GM12878 (cell line): ENCODE measurements at regions not wholly inside any gene's neighbourhood (a gene's known extent, or its start where the extent isn't known, plus 50 kb on each side); places are given as distances from the start of the nearest gene placed in this dataset.

ENCODE experiments used
- ATAC-seq: fragments of 200-7000 bp; cut with Tn5 transposase; 3 replicates; pipeline ENCODE4 v1.9.1; 2020; ENCODE audit warnings: mild to moderate bottlenecking, moderate library complexity
- BruUV-seq: library from RNA; stranded (reverse); fragments of 400-500 nt; replicated peaks from 2 replicates; lab custom pipeline; 2021; lab: Mats Ljungman, UMichigan
- CTCF ChIA-PET: fragments of 300-600 bp; sonication (Branson Sonifier 250); formaldehyde crosslinking; extraction: SDS; loops from one replicate; lab custom pipeline; 2021; ENCODE audit warnings: inconsistent platforms; lab: Yijun Ruan, JAX
- POLR2A ChIA-PET: fragments of 350-600 bp; formaldehyde crosslinking; extraction: SDS; loops from one replicate; lab custom pipeline; 2021; ENCODE audit warnings: inconsistent platforms; lab: Charles Lee
- RAD21 ChIA-PET: fragments of 300-600 bp; sonication (Branson Sonifier 250); formaldehyde crosslinking; loops from one replicate; lab custom pipeline; 2023; ENCODE audit warnings: antibody characterized with exemption; ENCODE audit not compliant: unreplicated experiment; lab: Charles Lee
- SMC1A ChIA-PET: fragments of 300-600 bp; sonication (Branson Sonifier 250); formaldehyde crosslinking; loops from one replicate; lab custom pipeline; 2023; ENCODE audit not compliant: unreplicated experiment, uncharacterized antibody; lab: Charles Lee
- DNase-seq: peaks from one replicate; pipeline ENCODE4 v3.0.0-alpha.2; 2011; ENCODE audit warnings: low read depth, low spot score
- FAIRE-seq: peaks from 3 replicates; lab custom pipeline; 2011; peaks lifted over from hg19 to GRCh38; lab: Jason Lieb, UNC
- H2AFZ ChIP-seq: 2 replicates; pipeline ENCODE4 v1.6.0; 2011; ENCODE audit warnings: low read depth, low read length, control low read depth; ENCODE audit not compliant: control insufficient read depth
- H3K27ac ChIP-seq: 2 replicates; pipeline ENCODE4 v1.5.1; 2011; ENCODE audit warnings: control low read depth; ENCODE audit not compliant: control insufficient read depth, insufficient read depth
- H3K27me3 ChIP-seq, 2 experiments: replicated peaks in 1 of 2; 2 replicates each; pipeline versions ENCODE4 v1.6.0 to v1.6.1; 2011; ENCODE audit warnings: low read length in 1 of 2; ENCODE audit not compliant: control insufficient read depth in 2 of 2, insufficient read depth in 2 of 2
- H3K36me3 ChIP-seq, 2 experiments: 2 replicates each; pipeline ENCODE4 v1.5.1; 2011; ENCODE audit warnings: low read length in 1 of 2; ENCODE audit not compliant: control insufficient read depth in 2 of 2, insufficient read depth in 2 of 2
- H3K4me1 ChIP-seq: 2 replicates; pipeline ENCODE4 v1.6.1; 2011; ENCODE audit warnings: mild to moderate bottlenecking, low read length, moderate library complexity, mixed read lengths; ENCODE audit not compliant: control insufficient read depth, insufficient read depth
- H3K4me2 ChIP-seq: 2 replicates; pipeline ENCODE4 v1.6.0; 2011; ENCODE audit warnings: control low read depth; ENCODE audit not compliant: control insufficient read depth, insufficient read depth
- H3K4me3 ChIP-seq: fragments of 200-600 bp; sonication (generic); 2 replicates; pipeline ENCODE4 v1.5.1; 2016
- H3K79me2 ChIP-seq: 2 replicates; pipeline ENCODE4 v1.6.0; 2011; ENCODE audit warnings: low read length; ENCODE audit not compliant: control insufficient read depth, insufficient read depth
- H3K9ac ChIP-seq: 2 replicates; pipeline ENCODE4 v1.8.0; 2011; ENCODE audit warnings: low read length, control low read depth, mixed read lengths; ENCODE audit not compliant: control insufficient read depth, insufficient read depth
- H3K9me3 ChIP-seq: replicated peaks from 3 replicates; pipeline ENCODE4 v1.5.1; 2011; ENCODE audit warnings: mild to moderate bottlenecking, low read length; ENCODE audit not compliant: control insufficient read depth, insufficient read depth
- H4K20me1 ChIP-seq: 2 replicates; pipeline ENCODE4 v1.6.0; 2011; ENCODE audit not compliant: control insufficient read depth, insufficient read depth
- CBFB ChIP-seq: IDR thresholded peaks from 2 replicates; pipeline ENCODE4 v1.6.1; 2016; ENCODE audit warnings: antibody characterized with exemption, low read depth
- CHD4 ChIP-seq: fragments of 200-600 bp; sonication (generic); IDR thresholded peaks from 2 replicates; pipeline ENCODE4 v1.6.1; 2016; ENCODE audit warnings: mild to moderate bottlenecking
- CREB1 ChIP-seq: IDR thresholded peaks from 2 replicates; pipeline ENCODE4 v1.6.1; 2012; ENCODE audit warnings: low read depth, mild to moderate bottlenecking, inconsistent platforms
- IRF4 ChIP-seq: IDR thresholded peaks from 2 replicates; pipeline ENCODE4 v1.6.1; 2011; ENCODE audit warnings: low read depth, low read length
- JUNB ChIP-seq: IDR thresholded peaks from 2 replicates; pipeline ENCODE4 v1.6.1; 2016; ENCODE audit warnings: antibody characterized with exemption, mild to moderate bottlenecking
- MYB ChIP-seq: fragments of 150-350 bp; IDR thresholded peaks from 2 replicates; pipeline ENCODE4 v1.6.1; 2014; ENCODE audit warnings: mild to moderate bottlenecking, low read depth, low read length, borderline replicate concordance
- NBN ChIP-seq: fragments of 450-650 bp; IDR thresholded peaks from 2 replicates; pipeline ENCODE4 v1.6.1; 2016
- NFXL1 ChIP-seq: fragments of 450-650 bp; IDR thresholded peaks from 2 replicates; pipeline ENCODE4 v1.6.1; 2017; ENCODE audit warnings: antibody characterized with exemption, mild to moderate bottlenecking, borderline replicate concordance
- RAD21 ChIP-seq: IDR thresholded peaks from 2 replicates; pipeline ENCODE4 v1.6.1; 2011; ENCODE audit warnings: mild to moderate bottlenecking, low read depth, low read length, moderate library complexity; ENCODE audit not compliant: insufficient read depth
- RB1 ChIP-seq: fragments of 450-650 bp; formaldehyde crosslinking; IDR thresholded peaks from 2 replicates; pipeline ENCODE4 v1.6.1; 2017; ENCODE audit warnings: mild to moderate bottlenecking, borderline replicate concordance
- SUZ12 ChIP-seq: fragments of 200-600 bp; sonication (generic); IDR thresholded peaks from one replicate; pipeline ENCODE4 v1.6.1; 2018; ENCODE audit warnings: antibody characterized with exemption, mild to moderate bottlenecking; ENCODE audit not compliant: unreplicated experiment
- TARDBP ChIP-seq: IDR thresholded peaks from 2 replicates; pipeline ENCODE4 v1.6.1; 2016; ENCODE audit warnings: borderline replicate concordance
- TBL1XR1 ChIP-seq: IDR thresholded peaks from 2 replicates; pipeline ENCODE4 v1.6.1; 2012; ENCODE audit warnings: low read depth, low read length, improper control_type of control experiment
- WGBS: methylation state at CpG from one replicate; pipeline ENCODE4 v1.1.6; 2016; ENCODE audit warnings: low lambda C conversion rate; ENCODE audit not compliant: insufficient replicate concordance, insufficient coverage; ENCODE audit errors: missing lambda C conversion rate; 5-methylcytosine and 5-hydroxymethylcytosine counted together
- in situ Hi-C: fragments of 300-500 bp; cut with MboI; formaldehyde crosslinking; loops from 9 replicates; pipeline ENCODE4 v1.14.3; 2018; ENCODE audit warnings: mixed read lengths
- intact Hi-C: fragments of 100-400 bp; cut with micrococcal nuclease; formaldehyde crosslinking; loops from one replicate; pipeline ENCODE4 v1.14.2; 2022; ENCODE audit not compliant: unreplicated experiment
- TF ChIP-seq, protein P1 (sequence below): fragments of 450-650 bp; formaldehyde crosslinking; IDR thresholded peaks from 2 replicates; pipeline ENCODE4 v1.4.0; 2020; ENCODE audit warnings: mild to moderate bottlenecking, moderate library complexity
- TF ChIP-seq, protein P2 (sequence below): IDR thresholded peaks from 2 replicates; pipeline ENCODE4 v1.6.1; 2011; ENCODE audit warnings: low read depth, low read length, improper control_type of control experiment, borderline replicate concordance
- TF ChIP-seq, protein P3 (sequence below): IDR thresholded peaks from 2 replicates; pipeline ENCODE4 v1.6.1; 2011; ENCODE audit warnings: low read depth, mild to moderate bottlenecking, low read length, moderate library complexity, borderline replicate concordance; ENCODE audit errors: extremely low read depth
- TF ChIP-seq, protein P4 (sequence below): IDR thresholded peaks from 2 replicates; pipeline ENCODE4 v1.6.1; 2012; ENCODE audit warnings: low read length, inconsistent platforms

DNA sequence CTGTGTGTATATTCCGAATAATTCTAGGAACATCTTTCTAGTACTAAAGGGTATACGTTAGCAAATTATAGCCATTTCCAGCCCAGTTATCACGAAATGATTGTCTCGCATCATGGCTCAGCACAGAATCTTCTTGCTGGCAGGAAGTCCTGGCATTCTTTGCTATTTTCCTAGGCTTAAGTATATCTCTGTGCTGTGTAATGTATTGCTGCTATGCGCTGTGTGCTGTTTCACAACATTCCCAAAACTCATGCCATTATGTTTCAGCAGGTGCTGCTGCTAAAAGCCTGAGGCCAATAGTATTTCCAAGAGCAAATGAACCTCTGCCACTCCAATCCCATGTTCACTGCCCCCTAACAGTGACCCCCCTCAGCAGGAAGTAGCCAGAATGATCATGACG lies 62.9 kb upstream of the ZNF92 start (continued):
- TF ChIP-seq, protein P1, sequence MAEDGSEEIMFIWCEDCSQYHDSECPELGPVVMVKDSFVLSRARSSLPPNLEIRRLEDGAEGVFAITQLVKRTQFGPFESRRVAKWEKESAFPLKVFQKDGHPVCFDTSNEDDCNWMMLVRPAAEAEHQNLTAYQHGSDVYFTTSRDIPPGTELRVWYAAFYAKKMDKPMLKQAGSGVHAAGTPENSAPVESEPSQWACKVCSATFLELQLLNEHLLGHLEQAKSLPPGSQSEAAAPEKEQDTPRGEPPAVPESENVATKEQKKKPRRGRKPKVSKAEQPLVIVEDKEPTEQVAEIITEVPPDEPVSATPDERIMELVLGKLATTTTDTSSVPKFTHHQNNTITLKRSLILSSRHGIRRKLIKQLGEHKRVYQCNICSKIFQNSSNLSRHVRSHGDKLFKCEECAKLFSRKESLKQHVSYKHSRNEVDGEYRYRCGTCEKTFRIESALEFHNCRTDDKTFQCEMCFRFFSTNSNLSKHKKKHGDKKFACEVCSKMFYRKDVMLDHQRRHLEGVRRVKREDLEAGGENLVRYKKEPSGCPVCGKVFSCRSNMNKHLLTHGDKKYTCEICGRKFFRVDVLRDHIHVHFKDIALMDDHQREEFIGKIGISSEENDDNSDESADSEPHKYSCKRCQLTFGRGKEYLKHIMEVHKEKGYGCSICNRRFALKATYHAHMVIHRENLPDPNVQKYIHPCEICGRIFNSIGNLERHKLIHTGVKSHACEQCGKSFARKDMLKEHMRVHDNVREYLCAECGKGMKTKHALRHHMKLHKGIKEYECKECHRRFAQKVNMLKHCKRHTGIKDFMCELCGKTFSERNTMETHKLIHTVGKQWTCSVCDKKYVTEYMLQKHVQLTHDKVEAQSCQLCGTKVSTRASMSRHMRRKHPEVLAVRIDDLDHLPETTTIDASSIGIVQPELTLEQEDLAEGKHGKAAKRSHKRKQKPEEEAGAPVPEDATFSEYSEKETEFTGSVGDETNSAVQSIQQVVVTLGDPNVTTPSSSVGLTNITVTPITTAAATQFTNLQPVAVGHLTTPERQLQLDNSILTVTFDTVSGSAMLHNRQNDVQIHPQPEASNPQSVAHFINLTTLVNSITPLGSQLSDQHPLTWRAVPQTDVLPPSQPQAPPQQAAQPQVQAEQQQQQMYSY: no peak
- TF ChIP-seq, protein P2, sequence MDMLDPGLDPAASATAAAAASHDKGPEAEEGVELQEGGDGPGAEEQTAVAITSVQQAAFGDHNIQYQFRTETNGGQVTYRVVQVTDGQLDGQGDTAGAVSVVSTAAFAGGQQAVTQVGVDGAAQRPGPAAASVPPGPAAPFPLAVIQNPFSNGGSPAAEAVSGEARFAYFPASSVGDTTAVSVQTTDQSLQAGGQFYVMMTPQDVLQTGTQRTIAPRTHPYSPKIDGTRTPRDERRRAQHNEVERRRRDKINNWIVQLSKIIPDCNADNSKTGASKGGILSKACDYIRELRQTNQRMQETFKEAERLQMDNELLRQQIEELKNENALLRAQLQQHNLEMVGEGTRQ: no peak

DNA sequence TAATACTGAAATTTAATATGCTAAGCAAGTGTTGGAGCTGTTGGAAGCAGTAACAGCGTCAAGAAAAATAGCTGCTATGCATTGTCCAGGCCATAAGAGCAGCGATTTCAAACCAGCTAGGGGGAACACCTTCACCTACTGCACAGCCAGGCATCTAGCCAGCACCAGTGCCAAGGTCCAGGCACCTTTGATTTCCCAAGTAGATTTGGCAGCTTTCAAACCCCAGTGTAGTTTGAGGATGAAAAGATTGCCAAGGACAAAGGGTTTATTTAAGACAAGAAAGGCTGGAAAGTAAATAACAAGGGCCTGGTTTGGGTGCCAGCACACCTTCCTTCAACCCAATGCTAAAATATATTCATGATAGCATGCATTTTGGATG lies 65.4 kb upstream of the ZNF92 start:
- BruUV-seq: no TSS peak
- no peaks in the 10 kb centered on the region for H3K79me2 ChIP-seq
- no peaks in the 10 kb centered on the region for H3K27me3 ChIP-seq
- ChIA-PET RAD21 (interaction anchor here (0.6 to 4.1 kb wide), 10 partner anchors 25 to 357 kb away, joined by 3 to 38 read pairs (median 6); partner anchors contain the start of gene ZNF92), CTCF (interaction anchor here (0.6 to 5.5 kb wide), 23 partner anchors 9 to 621 kb away, joined by 3 to 67 read pairs (median 4); no protein-coding TSS in a partner anchor), SMC1A (interaction anchor here (0.6 to 4.4 kb wide), 10 partner anchors 7 to 357 kb away, joined by 3 to 46 read pairs (median 8); no protein-coding TSS in a partner anchor), POLR2A (no interaction called here)
- H3K9ac ChIP-seq: no peak overlapping the region
- H3K27ac ChIP-seq: no peak overlapping the region
- H3K4me2 ChIP-seq: no peak overlapping the region
- in situ Hi-C loops (loop anchor here (5.0 kb wide), 1 partner anchor 86 kb away; no protein-coding TSS in a partner anchor), intact Hi-C loops (no loop called here)
- DNase-seq: no peak
- H3K4me3 ChIP-seq: no peak overlapping the region
- ATAC-seq: no peak
- no peaks in the 10 kb centered on the region for H3K9me3 ChIP-seq
- peaks cover 2 to 3% of the 10 kb centered on the region in 2 experiments; a peak in 3 of 4 replicates for H3K36me3 ChIP-seq
- no peak for FAIRE-seq
- H2AFZ ChIP-seq: no peak overlapping the region
- H4K20me1 ChIP-seq: no peaks in the 10 kb centered on the region
- H3K4me1 ChIP-seq: no peaks in the 10 kb centered on the region
- 40% methylated on average over 2 of the region's 2 CpGs for WGBS
- no peak for TF ChIP-seq CHD4
- TF ChIP-seq RB1: no peak
- no peak for TF ChIP-seq IRF4
- TF ChIP-seq, protein P3, sequence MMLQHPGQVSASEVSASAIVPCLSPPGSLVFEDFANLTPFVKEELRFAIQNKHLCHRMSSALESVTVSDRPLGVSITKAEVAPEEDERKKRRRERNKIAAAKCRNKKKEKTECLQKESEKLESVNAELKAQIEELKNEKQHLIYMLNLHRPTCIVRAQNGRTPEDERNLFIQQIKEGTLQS: no peak
- TF ChIP-seq JUNB: no peak
- no peak for TF ChIP-seq RAD21
- no peak for TF ChIP-seq NFXL1
- no peak for TF ChIP-seq SUZ12
- no peak for TF ChIP-seq CREB1
- TF ChIP-seq MYB: no peak
- no peak for TF ChIP-seq TARDBP
- TF ChIP-seq TBL1XR1: no peak
- TF ChIP-seq CBFB: no peak
- TF ChIP-seq, protein P4, sequence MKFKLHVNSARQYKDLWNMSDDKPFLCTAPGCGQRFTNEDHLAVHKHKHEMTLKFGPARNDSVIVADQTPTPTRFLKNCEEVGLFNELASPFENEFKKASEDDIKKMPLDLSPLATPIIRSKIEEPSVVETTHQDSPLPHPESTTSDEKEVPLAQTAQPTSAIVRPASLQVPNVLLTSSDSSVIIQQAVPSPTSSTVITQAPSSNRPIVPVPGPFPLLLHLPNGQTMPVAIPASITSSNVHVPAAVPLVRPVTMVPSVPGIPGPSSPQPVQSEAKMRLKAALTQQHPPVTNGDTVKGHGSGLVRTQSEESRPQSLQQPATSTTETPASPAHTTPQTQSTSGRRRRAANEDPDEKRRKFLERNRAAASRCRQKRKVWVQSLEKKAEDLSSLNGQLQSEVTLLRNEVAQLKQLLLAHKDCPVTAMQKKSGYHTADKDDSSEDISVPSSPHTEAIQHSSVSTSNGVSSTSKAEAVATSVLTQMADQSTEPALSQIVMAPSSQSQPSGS: no peak
- no peak for TF ChIP-seq NBN
